ENCODE measurements at regions not wholly inside any gene's neighbourhood (a gene's known extent, or its start where the extent isn't known, plus 50 kb on each side); places are given as distances from the start of the nearest gene placed in this dataset.

- no peak for DNase-seq
- TF ChIP-seq CTCF (IDR thresholded peaks at IDR 0.05): no peak
- Histone ChIP-seq H3K27ac (no peak overlapping the region), H3K36me3 (ENCODE audit: insufficient read depth in 1 of 2, low read depth in 1 of 2) (no peaks in the 10 kb centered on the region), H3K4me1 (peaks cover 24% of the 10 kb centered on the region), H3K9me3 (no peaks in the 10 kb centered on the region), H3K27me3 (ENCODE audit: insufficient read depth in 3 of 3, low read length in 2 of 3) (no peaks in the 10 kb centered on the region), H3K4me3 (no peak overlapping the region)
- 65 to 86% (median 80%) methylated on average over 3 of the region's 3 CpGs for WGBS, 3 donors
- ATAC-seq: no peak
- intact Hi-C loops (cut with DNase I): no loop called here
Measured at GRCh38 chr12:67925552-67925951, 63.7 kb upstream of the IFNG-AS1 start.

- 90 to 94% (median 92%) methylated on average over 3 of the region's 3 CpGs for whole genome bisulfite sequencing, 3 donors
- no peak overlapping the region for H3K4me3 ChIP-seq
- no peaks in the 10 kb centered on the region for H3K36me3 ChIP-seq (ENCODE audit: insufficient read depth in 1 of 2, low read depth in 1 of 2)
- TF ChIP-seq CTCF (IDR thresholded peaks at IDR 0.05): no peak
- H3K4me1 ChIP-seq: peaks cover 24% of the 10 kb centered on the region
- no peak overlapping the region for H3K27ac ChIP-seq
- H3K9me3 ChIP-seq: no peaks in the 10 kb centered on the region
- no peak for DNase-seq
- no peak for ATAC-seq
- intact Hi-C loops (cut with DNase I): no loop called here
- H3K27me3 ChIP-seq (ENCODE audit: insufficient read depth in 3 of 3, low read length in 2 of 3): no peaks in the 10 kb centered on the region
Measured at GRCh38 chr12:67926063-67926462, 63.2 kb upstream of the IFNG-AS1 start.

GRCh38 chr12:67927324-67927723, 61.9 kb upstream of the IFNG-AS1 start:
- no peaks in the 10 kb centered on the region for H3K36me3 ChIP-seq (ENCODE audit: insufficient read depth in 1 of 2, low read depth in 1 of 2)
- DNase-seq (no peak), ATAC-seq (no peak)
- peaks cover 24% of the 10 kb centered on the region for H3K4me1 ChIP-seq
- WGBS, 3 donors: 69 to 79% (median 71%) methylated on average over 4 of the region's 4 CpGs
- H3K27me3 ChIP-seq (ENCODE audit: insufficient read depth in 3 of 3, low read length in 2 of 3): no peaks in the 10 kb centered on the region
- H3K9me3 ChIP-seq: no peaks in the 10 kb centered on the region
- no peak overlapping the region for H3K4me3 ChIP-seq
- intact Hi-C loops (cut with DNase I): no loop called here
- no peak overlapping the region for H3K27ac ChIP-seq
- TF ChIP-seq CTCF (IDR thresholded peaks at IDR 0.05): no peak

GRCh38 chr12:67927815-67928214, 61.4 kb upstream of the IFNG-AS1 start:
- H3K4me1 ChIP-seq: peaks cover 24% of the 10 kb centered on the region
- intact Hi-C loops (cut with DNase I): no loop called here
- TF ChIP-seq CTCF (IDR thresholded peaks at IDR 0.05): no peak
- H3K27me3 ChIP-seq (ENCODE audit: insufficient read depth in 3 of 3, low read length in 2 of 3): no peaks in the 10 kb centered on the region
- H3K4me3 ChIP-seq: no peak overlapping the region
- H3K36me3 ChIP-seq (ENCODE audit: insufficient read depth in 1 of 2, low read depth in 1 of 2): no peaks in the 10 kb centered on the region
- H3K9me3 ChIP-seq: no peaks in the 10 kb centered on the region
- DNase-seq (no peak), ATAC-seq (no peak)
- H3K27ac ChIP-seq: no peak overlapping the region
- WGBS, 3 donors: 68 to 83% (median 72%) methylated on average over 3 of the region's 3 CpGs

GRCh38 chr12:67928621-67929383, 60.4 kb upstream of the IFNG-AS1 start:
- H3K36me3 ChIP-seq (ENCODE audit: insufficient read depth in 1 of 2, low read depth in 1 of 2): no peaks in the 10 kb centered on the region
- TF ChIP-seq CTCF (IDR thresholded peaks at IDR 0.05): no peak
- peaks cover 24% of the 10 kb centered on the region for H3K4me1 ChIP-seq
- WGBS, 3 donors: 20 to 27% (median 22%) methylated on average over 3 of the region's 3 CpGs
- H3K4me3 ChIP-seq: no peak overlapping the region
- intact Hi-C loops (cut with DNase I): no loop called here
- H3K27ac ChIP-seq: peak overlapping the region; percentile 56
- H3K27me3 ChIP-seq (ENCODE audit: insufficient read depth in 3 of 3, low read length in 2 of 3): no peaks in the 10 kb centered on the region
- DNase-seq: no peak
- ATAC-seq: peak; percentile 44 to 70 (median 60)
- H3K9me3 ChIP-seq: no peaks in the 10 kb centered on the region

Data from psoas muscle (tissue), 7 donors.